GM12878 (cell line): ENCODE measurements at regions not wholly inside any gene's neighbourhood (a gene's known extent, or its start where the extent isn't known, plus 50 kb on each side); places are given as distances from the start of the nearest gene placed in this dataset.

Experiments used
- GATAD2B ChIP-seq: fragments of 450-650 bp; conservative IDR thresholded peaks from 2 replicates; pipeline ENCODE4 v1.6.1; 2017; ENCODE audit warnings: low read depth, mild to moderate bottlenecking, moderate library complexity
- RUNX3 ChIP-seq: IDR thresholded peaks from 2 replicates; pipeline ENCODE4 v1.6.1; 2012; ENCODE audit warnings: low read length, inconsistent platforms
- SPI1 ChIP-seq: IDR thresholded peaks from 2 replicates; pipeline ENCODE4 v1.6.1; 2011; ENCODE audit warnings: low read depth, mild to moderate bottlenecking, low read length, moderate library complexity, borderline replicate concordance; ENCODE audit not compliant: insufficient read depth
- SUZ12 ChIP-seq: fragments of 200-600 bp; sonication (generic); IDR thresholded peaks from one replicate; pipeline ENCODE4 v1.6.1; 2018; ENCODE audit warnings: antibody characterized with exemption, mild to moderate bottlenecking; ENCODE audit not compliant: unreplicated experiment
- TCF3 ChIP-seq: IDR thresholded peaks from 2 replicates; pipeline ENCODE4 v1.6.1; 2012; ENCODE audit warnings: low read depth, mild to moderate bottlenecking, low read length, borderline replicate concordance; ENCODE audit not compliant: insufficient read depth
- ZBTB4 ChIP-seq: fragments of 450-650 bp; formaldehyde crosslinking; IDR thresholded peaks from 2 replicates; pipeline ENCODE4 v1.4.0; 2022; ENCODE audit warnings: mild to moderate bottlenecking, moderate library complexity
- TF ChIP-seq, protein P1 (sequence below): fragments of 450-650 bp; IDR thresholded peaks from 2 replicates; pipeline ENCODE4 v1.6.1; 2017; ENCODE audit warnings: mild to moderate bottlenecking

DNA sequence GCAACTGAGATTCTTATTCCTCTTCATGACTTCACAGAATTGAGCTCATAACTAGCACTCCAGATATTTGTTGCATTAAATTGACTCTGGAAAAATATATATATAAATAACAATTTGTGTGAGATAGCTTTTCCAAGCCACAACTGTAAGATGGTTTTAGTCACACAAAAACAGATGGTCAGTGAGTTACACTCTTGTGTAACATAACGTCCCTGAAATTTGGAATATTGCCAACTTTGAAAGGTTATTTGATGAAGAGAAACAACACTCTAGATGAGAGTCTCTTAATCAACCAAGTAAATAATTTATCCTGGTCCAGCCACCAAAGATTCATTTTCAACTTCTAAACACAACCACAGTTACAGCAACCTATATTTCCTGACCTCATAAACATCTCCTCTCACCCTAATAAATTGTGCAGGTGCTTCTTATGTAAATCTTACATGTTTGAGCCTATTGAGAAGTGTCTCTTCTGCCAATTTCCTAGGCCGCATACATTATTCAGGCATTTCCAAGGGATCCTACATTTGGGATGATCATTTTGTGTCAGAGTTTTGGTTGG is 84.9 kb upstream of the ACP3 start (continued):
- TF ChIP-seq TCF3 (no peak), SUZ12 (no peak), ZBTB4 (CRISPR knock-in tag) (no peak), GATAD2B (no peak), SPI1 (no peak), RUNX3 (no peak)
- TF ChIP-seq, protein P1, sequence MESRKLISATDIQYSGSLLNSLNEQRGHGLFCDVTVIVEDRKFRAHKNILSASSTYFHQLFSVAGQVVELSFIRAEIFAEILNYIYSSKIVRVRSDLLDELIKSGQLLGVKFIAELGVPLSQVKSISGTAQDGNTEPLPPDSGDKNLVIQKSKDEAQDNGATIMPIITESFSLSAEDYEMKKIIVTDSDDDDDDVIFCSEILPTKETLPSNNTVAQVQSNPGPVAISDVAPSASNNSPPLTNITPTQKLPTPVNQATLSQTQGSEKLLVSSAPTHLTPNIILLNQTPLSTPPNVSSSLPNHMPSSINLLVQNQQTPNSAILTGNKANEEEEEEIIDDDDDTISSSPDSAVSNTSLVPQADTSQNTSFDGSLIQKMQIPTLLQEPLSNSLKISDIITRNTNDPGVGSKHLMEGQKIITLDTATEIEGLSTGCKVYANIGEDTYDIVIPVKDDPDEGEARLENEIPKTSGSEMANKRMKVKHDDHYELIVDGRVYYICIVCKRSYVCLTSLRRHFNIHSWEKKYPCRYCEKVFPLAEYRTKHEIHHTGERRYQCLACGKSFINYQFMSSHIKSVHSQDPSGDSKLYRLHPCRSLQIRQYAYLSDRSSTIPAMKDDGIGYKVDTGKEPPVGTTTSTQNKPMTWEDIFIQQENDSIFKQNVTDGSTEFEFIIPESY, result no peak
